ENCODE measurements at regions not wholly inside any gene's neighbourhood (a gene's known extent, or its start where the extent isn't known, plus 50 kb on each side); places are given as distances from the start of the nearest gene placed in this dataset.

- no peak for DNase-seq
Observed at GRCh38 chr16:85296859-85297660, 184.8 kb upstream of the CIBAR2 start.

DNA sequence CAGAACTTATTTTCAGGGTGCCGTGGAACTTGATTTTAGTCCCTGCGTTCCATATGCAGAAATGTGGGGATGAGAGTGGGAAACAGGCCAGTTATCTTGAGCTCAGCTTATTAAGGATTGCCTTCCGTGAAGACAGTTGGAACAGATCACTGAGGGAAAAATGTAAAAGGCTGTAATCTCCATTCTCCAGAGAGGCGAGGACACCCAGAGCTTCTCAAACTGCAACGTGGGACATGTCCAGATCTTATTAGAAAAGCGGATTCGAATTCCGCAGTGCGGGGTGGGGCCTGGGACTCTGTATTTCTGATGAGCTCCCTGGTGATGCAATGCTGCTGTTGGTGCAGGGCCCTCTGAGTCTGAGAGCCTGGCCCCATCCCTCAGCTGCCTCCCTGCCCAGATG lies 185.6 kb upstream of the CIBAR2 start:
- no peak for DNase-seq

GRCh38 chr16:85300406-85300968 lies 188.2 kb upstream of the CIBAR2 start:
- no peak for DNase-seq

DNA sequence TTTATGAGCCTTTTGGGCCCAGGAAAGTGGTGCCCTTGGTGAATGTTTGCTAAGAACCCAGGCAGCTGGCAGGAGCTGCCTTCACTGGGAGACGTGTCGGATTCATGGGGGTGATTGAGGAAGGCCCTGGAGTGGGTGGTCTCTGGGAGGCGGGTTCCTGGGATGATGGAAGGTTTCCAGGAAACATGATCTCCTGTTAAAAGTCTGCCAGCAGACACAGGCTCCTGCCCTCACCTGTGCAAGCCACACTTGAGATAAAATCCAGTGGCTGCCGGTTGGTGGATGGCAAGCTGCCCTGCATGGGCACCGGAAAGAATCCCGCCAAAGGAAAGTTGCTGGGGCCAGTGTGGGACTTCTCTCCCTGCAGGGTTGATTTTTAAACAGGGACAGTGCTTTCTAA lies 189.0 kb upstream of the CIBAR2 start:
- no peak for DNase-seq

- no peak for DNase-seq
Observed at GRCh38 chr16:85302018-85302847, 190.0 kb upstream of the CIBAR2 start.

DNA sequence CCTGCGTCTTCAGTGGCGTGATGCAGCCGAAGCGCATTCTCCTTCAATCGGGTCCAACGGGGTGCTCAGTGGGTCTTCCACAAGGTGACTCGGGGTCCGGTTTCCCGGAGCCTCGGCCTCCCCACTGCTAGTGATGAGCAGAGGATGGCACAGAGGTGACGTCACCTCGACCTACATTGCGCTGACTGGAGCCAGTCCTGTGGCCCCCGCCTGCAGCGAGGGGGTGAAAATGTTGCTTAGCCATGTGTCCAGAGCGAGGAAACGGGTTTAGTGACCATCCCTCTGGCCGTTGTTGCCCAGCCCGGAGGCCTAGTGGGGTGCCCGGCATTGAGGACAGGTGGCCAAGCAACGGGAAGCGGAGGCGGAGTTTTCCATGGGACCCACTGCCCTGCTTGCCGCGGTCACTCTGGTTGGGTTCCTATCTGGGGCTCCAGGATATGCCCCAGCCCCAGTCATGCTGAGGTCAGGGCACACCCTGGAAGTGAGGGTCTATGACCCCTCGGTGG lies 190.6 kb upstream of the CIBAR2 start:
- no peak for DNase-seq

DNA sequence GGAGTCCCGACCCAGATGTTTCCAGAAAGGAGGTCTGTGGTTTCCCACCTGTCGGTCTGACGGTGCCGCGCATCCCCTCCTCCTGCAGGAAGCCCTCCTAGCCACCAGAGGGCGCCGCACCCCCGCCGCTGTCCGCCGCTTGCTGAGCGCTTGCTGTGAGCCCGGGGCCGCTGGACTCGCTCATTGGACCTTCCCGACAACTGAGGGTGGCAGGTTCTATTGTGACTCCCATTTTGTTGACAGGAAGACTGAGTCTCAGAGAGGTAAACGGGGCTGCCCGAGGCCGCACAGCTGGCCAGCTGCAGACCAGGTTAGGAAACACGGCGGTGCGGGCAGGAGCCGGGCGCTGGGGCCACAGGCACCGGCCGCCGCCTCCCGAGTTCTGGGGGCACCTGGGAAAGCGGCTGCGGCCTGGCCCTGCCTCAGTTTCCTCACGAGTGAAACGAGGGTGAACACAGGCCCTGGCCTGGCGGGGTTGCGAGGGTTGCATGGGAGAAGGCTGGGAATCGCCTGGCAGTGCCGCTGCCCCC lies 191.1 kb upstream of the CIBAR2 start:
- peak; percentile 64 for DNase-seq

- DNase-seq: no peak
Observed at GRCh38 chr16:85304337-85304736, 192.1 kb upstream of the CIBAR2 start.

DNA sequence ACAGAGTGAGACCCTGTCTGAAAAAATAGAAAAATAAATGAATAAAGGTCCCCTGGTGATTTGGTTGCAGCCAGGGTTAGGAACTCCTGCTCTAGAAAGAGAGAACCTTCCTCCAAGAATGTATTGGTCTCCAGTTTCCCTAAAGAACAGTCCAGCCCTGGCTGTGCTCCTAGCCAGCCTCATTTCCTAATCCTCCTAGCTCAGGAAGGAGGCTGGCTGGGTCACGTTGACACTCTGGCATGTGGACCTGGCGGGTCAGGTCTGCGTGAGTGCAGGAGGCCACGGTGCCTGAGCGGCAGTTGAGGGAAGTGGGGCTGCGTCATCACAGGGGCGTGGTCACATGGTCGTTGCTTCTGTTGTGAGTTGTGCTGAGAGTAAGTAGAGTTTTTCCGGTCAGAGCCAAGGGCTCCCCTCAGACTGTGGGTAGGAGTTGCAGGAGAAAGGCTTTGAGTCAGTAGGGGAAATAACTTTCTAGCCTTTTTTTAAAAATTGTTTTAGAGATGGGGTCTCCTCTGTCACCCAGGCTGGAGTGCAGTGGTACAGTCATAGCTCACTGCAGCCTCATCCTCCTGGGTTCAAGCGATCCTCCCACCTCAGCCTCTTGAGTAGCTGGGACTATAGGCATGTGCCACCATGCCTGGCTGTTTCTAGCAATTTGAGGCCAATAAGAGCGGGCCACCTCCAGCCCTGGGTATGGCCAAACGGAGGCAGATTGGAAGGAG lies 194.0 kb upstream of the CIBAR2 start:
- peak; percentile 85 for DNase-seq

GRCh38 chr16:85306793-85307551 lies 194.7 kb upstream of the CIBAR2 start:
- DNase-seq: no peak

DNA sequence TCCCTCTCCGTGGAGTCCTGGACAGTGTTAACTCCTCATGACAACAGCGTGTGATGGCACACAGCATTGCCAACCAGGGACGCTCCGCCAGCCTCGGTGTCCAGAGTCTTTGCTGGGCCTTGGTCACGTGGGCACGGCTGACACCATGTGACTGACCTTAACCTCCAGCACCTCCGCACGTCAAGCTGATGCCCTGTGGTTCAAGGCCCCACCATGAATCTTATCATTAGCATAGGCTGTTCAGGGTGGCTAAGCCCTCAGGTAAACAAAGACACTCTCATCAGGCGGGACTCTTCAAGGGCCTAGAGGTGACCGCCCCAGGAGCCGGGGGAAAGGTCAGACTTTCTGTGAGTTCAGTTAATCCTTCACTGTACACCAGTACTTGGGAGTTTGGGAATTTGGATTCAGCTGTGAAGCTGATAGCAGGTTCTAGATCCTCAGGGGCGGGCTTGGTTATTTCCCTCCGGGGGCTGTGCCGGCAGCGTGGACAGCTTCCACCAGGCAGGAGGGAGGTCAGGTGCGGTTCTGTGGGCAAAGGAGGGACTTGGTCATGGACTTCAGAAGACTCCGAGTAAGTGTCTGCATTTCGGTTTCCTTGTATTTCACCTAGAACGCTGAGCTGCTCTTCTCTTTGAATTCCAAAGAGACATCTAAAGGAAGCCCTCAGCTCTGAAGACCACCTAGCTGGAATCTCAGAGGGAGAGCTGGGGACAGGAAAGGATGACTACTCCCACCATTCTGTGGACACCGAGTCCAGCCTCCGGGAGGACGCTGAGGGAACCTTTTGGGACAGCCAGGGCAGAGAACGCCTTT lies 195.5 kb upstream of the CIBAR2 start:
- DNase-seq: no peak

GRCh38 chr16:85308611-85309540 lies 196.6 kb upstream of the CIBAR2 start:
- no peak for DNase-seq

DNA sequence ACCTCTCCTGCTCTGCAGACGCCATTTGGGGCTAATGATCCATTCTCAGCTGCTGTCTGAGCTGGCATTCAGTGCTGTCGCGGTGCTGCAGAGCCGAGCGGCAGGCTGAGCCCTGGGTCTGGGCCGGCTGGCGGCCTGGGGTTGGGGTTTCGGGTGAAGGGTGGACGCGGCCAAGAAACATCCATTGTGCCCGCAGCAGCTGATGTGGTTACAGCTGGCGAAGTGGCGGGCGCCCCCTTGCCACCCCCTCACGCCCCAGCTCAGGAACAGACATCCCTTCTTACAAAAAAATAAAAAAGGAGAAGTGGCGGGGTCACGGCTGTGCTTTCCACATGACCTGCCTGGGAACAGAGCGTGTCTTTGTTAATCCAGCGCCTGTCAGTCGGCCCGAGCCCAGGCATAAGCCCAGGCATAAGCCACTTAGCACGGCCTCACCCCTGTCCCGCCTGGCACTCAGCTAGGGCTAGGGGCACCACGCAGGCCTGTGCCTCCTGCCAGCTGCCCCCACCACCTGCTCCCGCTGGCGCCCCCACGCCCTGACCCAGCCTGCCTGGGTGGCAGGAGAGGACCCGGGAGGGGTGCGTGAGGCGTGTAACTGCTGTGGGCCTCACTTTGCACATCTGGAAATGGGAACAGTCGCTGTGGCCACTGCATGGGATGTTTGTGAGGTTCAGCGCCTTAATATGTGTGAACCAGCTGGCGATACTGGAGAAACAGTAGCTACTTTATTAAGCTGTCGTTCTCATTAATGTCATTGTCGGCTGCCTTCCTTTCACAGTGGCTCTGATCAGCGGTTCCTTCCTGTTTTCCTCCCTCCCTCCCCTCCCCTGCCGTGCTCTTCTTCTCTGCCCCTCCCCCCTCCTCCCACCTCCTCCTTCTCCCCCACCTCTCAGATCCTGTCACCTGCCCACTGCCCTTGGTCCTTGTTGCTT lies 197.7 kb upstream of the CIBAR2 start:
- DNase-seq: peak; percentile 80

DNA sequence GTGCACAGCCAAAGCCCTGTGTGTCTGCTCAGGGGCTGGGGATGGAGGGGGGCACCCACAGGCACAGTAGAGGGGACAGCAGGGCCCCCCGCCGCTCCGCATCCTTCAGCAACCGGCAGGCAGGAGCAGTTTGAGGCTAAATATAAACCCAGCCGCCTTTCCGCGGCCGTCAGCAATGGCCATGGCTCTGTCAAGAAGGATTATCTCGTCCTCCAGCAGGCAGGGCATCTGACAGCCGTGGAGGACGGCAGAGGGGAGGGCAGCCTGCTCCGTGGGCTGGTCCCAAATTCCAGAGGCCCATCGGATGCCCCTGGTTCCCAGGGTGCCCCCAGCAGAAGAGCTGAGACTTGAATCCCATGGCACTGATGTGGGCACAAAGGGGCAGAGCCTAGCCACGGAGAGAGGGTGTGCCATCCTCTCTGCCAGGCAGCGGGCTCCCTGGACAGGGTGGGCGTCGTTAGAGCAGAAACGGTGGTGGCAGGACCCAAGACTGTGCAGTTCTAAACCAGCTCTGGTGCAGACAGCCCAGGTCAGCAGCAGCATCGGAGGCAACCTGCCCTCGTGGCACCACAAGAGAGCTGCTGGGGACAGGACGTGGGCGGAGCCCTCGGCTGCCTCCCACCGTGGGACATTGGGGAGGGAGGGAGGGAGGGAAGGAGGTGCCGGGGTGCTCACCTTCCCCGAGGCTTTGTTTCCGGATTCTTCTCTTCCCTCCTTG lies 198.8 kb upstream of the CIBAR2 start:
- no peak for DNase-seq

DNA sequence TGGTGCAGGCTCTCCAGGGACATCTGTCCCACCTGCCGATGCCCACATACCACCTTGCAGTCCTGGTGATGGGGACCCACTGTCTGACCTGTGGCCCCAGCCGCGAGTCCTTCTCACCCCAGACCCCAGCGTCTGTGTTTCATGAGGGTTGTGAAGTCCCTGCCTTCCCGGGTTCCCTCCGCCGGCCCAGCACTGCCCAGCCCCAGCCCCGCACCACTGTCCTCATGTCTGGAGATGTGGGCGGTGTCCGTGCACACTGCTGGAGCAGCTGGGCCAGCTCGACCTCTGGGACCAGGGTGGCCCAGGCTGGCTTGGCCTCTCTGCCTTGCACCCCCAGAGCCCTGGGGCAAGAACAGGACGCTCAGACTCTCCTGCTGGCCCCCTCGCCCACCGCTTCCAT lies 199.5 kb upstream of the CIBAR2 start:
- no peak for DNase-seq

DNA sequence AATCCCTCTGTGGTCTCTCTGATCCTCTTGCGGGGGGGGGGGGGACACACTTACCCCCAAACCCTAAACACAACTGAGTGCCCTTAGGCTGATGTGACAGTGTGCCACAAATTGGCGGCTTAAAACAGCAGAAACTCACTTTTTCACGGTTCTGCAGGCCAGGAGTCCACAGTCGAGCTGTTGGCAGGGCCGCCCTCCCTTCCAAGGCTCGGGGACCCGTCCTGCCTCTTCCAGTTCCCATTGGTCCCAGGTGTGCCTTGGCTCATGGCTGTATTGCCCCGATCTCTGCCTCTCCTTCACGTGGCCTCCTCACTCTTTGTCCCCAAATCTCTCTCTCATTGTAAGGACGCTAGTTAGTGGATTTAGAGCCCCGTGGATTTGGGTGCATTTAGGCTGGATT lies 199.9 kb upstream of the CIBAR2 start:
- no peak for DNase-seq

GRCh38 chr16:85312642-85313525 lies 200.6 kb upstream of the CIBAR2 start:
- no peak for DNase-seq

Data from right hindlimb (tissue), 1 donor.